ENCODE measurements at regions not wholly inside any gene's neighbourhood (a gene's known extent, or its start where the extent isn't known, plus 50 kb on each side); places are given as distances from the start of the nearest gene placed in this dataset.

DNA sequence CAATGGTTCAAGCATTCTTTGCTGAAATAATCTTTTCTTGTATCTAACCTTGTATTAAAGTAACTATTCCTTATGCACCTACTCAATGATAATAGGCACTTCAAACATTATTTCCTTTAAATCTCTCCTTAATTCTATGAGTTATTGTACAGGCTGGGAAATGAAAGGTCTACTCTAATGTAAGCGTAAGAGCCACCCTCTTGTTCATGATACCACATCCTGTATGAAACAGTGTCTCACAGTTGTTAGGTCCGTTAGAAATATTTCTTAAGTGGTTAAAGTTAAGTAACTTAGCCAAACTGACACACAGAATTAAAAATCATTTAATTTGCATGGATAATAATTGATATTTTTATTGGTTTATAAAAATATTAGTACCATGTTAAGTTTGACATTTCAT is 162.5 kb upstream of the RPRM start:
- TF ChIP-seq, protein P1, sequence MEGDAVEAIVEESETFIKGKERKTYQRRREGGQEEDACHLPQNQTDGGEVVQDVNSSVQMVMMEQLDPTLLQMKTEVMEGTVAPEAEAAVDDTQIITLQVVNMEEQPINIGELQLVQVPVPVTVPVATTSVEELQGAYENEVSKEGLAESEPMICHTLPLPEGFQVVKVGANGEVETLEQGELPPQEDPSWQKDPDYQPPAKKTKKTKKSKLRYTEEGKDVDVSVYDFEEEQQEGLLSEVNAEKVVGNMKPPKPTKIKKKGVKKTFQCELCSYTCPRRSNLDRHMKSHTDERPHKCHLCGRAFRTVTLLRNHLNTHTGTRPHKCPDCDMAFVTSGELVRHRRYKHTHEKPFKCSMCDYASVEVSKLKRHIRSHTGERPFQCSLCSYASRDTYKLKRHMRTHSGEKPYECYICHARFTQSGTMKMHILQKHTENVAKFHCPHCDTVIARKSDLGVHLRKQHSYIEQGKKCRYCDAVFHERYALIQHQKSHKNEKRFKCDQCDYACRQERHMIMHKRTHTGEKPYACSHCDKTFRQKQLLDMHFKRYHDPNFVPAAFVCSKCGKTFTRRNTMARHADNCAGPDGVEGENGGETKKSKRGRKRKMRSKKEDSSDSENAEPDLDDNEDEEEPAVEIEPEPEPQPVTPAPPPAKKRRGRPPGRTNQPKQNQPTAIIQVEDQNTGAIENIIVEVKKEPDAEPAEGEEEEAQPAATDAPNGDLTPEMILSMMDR (IDR thresholded peaks at IDR 0.05; ENCODE audit: unreplicated experiment) = no peak
- CTCF ChIA-PET = no interaction called here
- no peaks in the 10 kb centered on the region for H3K4me1 Mint-ChIP-seq (ENCODE audit: low read depth, unreplicated experiment)
- no peak overlapping the region for H3K4me3 Mint-ChIP-seq (ENCODE audit: low read depth, unreplicated experiment)
- DNase-seq = no peak
- H3K27ac Mint-ChIP-seq (ENCODE audit: unreplicated experiment) = no peak overlapping the region
- intact Hi-C loops (cut with micrococcal nuclease; ENCODE audit: unreplicated experiment) = no loop called here
- H3K27me3 Mint-ChIP-seq (ENCODE audit: unreplicated experiment) = no peaks in the 10 kb centered on the region
- no peaks in the 10 kb centered on the region for H3K9me3 Mint-ChIP-seq (ENCODE audit: low read depth, unreplicated experiment)
- no TSS peak for BruUV-seq (replicated peaks)
- H3K36me3 Mint-ChIP-seq (ENCODE audit: insufficient read depth, unreplicated experiment) = no peaks in the 10 kb centered on the region

DNA sequence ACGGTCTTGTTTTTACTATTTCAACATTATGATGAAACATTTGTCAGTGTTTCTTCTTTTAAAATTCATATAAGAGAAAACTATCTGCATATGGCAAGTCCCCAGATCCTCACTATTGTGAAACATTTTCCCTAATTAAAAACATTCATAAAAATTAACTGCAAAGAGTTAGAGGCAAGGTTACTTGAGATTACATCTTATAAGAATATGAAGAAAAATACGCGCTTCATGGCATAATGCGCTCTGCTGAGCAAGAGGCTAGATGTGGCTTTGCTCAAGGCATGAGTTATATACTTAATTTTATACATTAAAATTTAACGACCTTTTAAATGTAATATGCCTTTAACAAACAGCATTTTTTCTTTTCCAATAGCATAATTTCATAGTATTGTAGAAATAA is 166.4 kb upstream of the RPRM start:
- H3K27me3 Mint-ChIP-seq (ENCODE audit: unreplicated experiment) = no peaks in the 10 kb centered on the region
- no TSS peak for BruUV-seq (replicated peaks)
- no peaks in the 10 kb centered on the region for H3K9me3 Mint-ChIP-seq (ENCODE audit: low read depth, unreplicated experiment)
- no peak overlapping the region for H3K27ac Mint-ChIP-seq (ENCODE audit: unreplicated experiment)
- no peak for DNase-seq
- intact Hi-C loops (cut with micrococcal nuclease; ENCODE audit: unreplicated experiment) = no loop called here
- TF ChIP-seq, protein P1 (IDR thresholded peaks at IDR 0.05; ENCODE audit: unreplicated experiment) = no peak
- H3K36me3 Mint-ChIP-seq (ENCODE audit: insufficient read depth, unreplicated experiment) = no peaks in the 10 kb centered on the region
- H3K4me3 Mint-ChIP-seq (ENCODE audit: low read depth, unreplicated experiment) = no peak overlapping the region
- CTCF ChIA-PET = no interaction called here
- H3K4me1 Mint-ChIP-seq (ENCODE audit: low read depth, unreplicated experiment) = no peaks in the 10 kb centered on the region

DNA sequence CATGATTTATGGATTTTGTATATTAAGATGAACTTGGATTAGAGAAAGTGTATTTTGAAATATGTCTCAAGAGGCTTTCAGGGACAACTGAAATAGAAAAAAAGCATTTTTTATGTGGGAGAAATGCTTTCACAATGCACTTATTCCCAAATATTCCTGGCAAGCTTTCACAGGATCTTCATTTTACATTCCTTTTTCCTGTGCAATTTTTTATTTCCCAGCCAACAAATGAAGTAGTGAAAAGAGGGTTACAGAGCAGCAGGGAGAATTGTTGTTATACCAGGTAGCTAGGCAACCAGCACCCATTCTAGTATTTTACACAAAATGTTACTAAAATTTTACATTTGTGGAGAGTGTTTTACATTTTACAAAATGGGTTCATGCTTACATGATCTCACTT is 167.0 kb upstream of the RPRM start:
- CTCF ChIA-PET = no interaction called here
- no peak for DNase-seq
- TF ChIP-seq, protein P1 (IDR thresholded peaks at IDR 0.05; ENCODE audit: unreplicated experiment) = no peak
- Mint-ChIP-seq H3K9me3 (ENCODE audit: low read depth, unreplicated experiment) (no peaks in the 10 kb centered on the region), H3K4me1 (ENCODE audit: low read depth, unreplicated experiment) (no peaks in the 10 kb centered on the region), H3K4me3 (ENCODE audit: low read depth, unreplicated experiment) (no peak overlapping the region), H3K27me3 (ENCODE audit: unreplicated experiment) (no peaks in the 10 kb centered on the region), H3K36me3 (ENCODE audit: insufficient read depth, unreplicated experiment) (no peaks in the 10 kb centered on the region), H3K27ac (ENCODE audit: unreplicated experiment) (no peak overlapping the region)
- intact Hi-C loops (cut with micrococcal nuclease; ENCODE audit: unreplicated experiment) = no loop called here
- BruUV-seq (replicated peaks) = no TSS peak

DNA sequence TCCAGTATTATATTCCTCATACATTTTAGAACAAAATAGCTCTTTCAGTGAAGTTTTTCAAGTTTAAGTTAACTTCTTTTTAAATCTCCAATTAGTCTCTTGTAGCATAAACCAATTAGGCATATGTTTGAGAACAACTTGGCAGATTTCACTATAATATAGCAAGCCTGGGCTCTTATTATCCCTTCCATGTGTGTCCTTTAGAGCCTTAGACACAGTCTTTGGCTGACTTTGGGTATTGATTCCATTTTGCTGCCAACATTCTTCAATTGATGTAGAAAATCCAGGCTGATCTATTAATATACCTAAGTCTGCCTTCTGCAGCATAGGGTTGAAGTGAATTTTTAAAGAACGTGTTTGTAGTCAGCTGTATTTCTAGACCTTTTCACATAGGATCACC is 179.1 kb upstream of the RPRM start:
- H3K27me3 Mint-ChIP-seq (ENCODE audit: unreplicated experiment) = no peaks in the 10 kb centered on the region
- CTCF ChIA-PET = no interaction called here
- H3K4me3 Mint-ChIP-seq (ENCODE audit: low read depth, unreplicated experiment) = no peak overlapping the region
- no peaks in the 10 kb centered on the region for H3K36me3 Mint-ChIP-seq (ENCODE audit: insufficient read depth, unreplicated experiment)
- TF ChIP-seq, protein P1 (IDR thresholded peaks at IDR 0.05; ENCODE audit: unreplicated experiment) = no peak
- intact Hi-C loops (cut with micrococcal nuclease; ENCODE audit: unreplicated experiment) = no loop called here
- no peak for DNase-seq
- no peaks in the 10 kb centered on the region for H3K9me3 Mint-ChIP-seq (ENCODE audit: low read depth, unreplicated experiment)
- no TSS peak for BruUV-seq (replicated peaks)
- no peaks in the 10 kb centered on the region for H3K4me1 Mint-ChIP-seq (ENCODE audit: low read depth, unreplicated experiment)
- no peak overlapping the region for H3K27ac Mint-ChIP-seq (ENCODE audit: unreplicated experiment)

DNA sequence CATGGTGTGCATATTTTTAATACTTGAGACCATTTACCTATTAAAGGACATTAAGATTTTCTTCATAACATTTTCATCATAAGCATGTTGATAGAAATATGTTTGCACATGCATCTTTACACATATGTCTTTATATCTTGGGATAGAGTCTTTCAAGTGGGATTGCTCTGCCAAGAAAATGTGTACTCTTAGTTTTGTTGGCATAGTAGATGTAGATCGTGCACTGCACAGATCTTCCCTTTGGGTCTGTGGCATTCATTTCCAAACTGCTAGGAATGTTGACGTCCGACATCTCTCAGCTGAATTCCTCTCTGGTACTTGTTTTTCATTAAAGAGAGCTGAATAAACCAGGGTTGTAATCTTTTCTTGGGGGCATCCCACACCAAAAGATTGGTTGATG is 183.2 kb upstream of the RPRM start:
- DNase-seq = no peak
- BruUV-seq (replicated peaks) = no TSS peak
- Mint-ChIP-seq H3K27ac (ENCODE audit: unreplicated experiment) (no peak overlapping the region), H3K9me3 (ENCODE audit: low read depth, unreplicated experiment) (no peaks in the 10 kb centered on the region), H3K27me3 (ENCODE audit: unreplicated experiment) (no peaks in the 10 kb centered on the region), H3K4me3 (ENCODE audit: low read depth, unreplicated experiment) (no peak overlapping the region), H3K4me1 (ENCODE audit: low read depth, unreplicated experiment) (no peaks in the 10 kb centered on the region), H3K36me3 (ENCODE audit: insufficient read depth, unreplicated experiment) (no peaks in the 10 kb centered on the region)
- CTCF ChIA-PET = no interaction called here
- TF ChIP-seq, protein P1 (IDR thresholded peaks at IDR 0.05; ENCODE audit: unreplicated experiment) = no peak
- intact Hi-C loops (cut with micrococcal nuclease; ENCODE audit: unreplicated experiment) = no loop called here

Data from Calu3 (cell line).